ENCODE measurements at regions not wholly inside any gene's neighbourhood (a gene's known extent, or its start where the extent isn't known, plus 50 kb on each side); places are given as distances from the start of the nearest gene placed in this dataset.

- DNase-seq (no peak), ATAC-seq (no peak)
- intact Hi-C loops (cut with DNase I), result no loop called here
- no peaks in the 10 kb centered on the region for H3K36me3 ChIP-seq
- H3K9me3 ChIP-seq, result peaks cover 0 to 9% of the 10 kb centered on the region in 2 donors
- no peak for TF ChIP-seq CTCF (IDR thresholded peaks at IDR 0.05)
- H3K4me1 ChIP-seq, result no peaks in the 10 kb centered on the region
- no peak overlapping the region for H3K27ac ChIP-seq
- H3K27me3 ChIP-seq, result no peaks in the 10 kb centered on the region
- H3K4me3 ChIP-seq, result no peak overlapping the region
Observed at GRCh38 chr2:181324912-181325311, 132.3 kb upstream of the ITGA4 start.

- no peak for TF ChIP-seq CTCF (IDR thresholded peaks at IDR 0.05)
Observed at GRCh38 chr2:181326661-181327060, 130.5 kb upstream of the ITGA4 start.

GRCh38 chr2:181330286-181330685, 126.9 kb upstream of the ITGA4 start:
- TF ChIP-seq CTCF (IDR thresholded peaks at IDR 0.05), result no peak
- no peaks in the 10 kb centered on the region for H3K36me3 ChIP-seq

More at GRCh38 chr2:181326661-181327060, 130.5 kb upstream of the ITGA4 start:
- DNase-seq, result no peak
- Histone ChIP-seq H3K27me3 (no peaks in the 10 kb centered on the region), H3K27ac (no peak overlapping the region), H3K36me3 (no peaks in the 10 kb centered on the region), H3K9me3 (peaks cover 0 to 11% of the 10 kb centered on the region in 2 donors), H3K4me1 (no peaks in the 10 kb centered on the region), H3K4me3 (no peak overlapping the region)
- no peak for ATAC-seq
- intact Hi-C loops (cut with DNase I), result no loop called here

GRCh38 chr2:181332044-181332605, 125.1 kb upstream of the ITGA4 start:
- Histone ChIP-seq H3K4me3 (no peak overlapping the region), H3K27me3 (no peaks in the 10 kb centered on the region), H3K4me1 (no peaks in the 10 kb centered on the region), H3K27ac (no peak overlapping the region), H3K36me3 (no peaks in the 10 kb centered on the region), H3K9me3 (peaks cover 0 to 11% of the 10 kb centered on the region in 2 donors)
- ATAC-seq (no peak), DNase-seq (no peak)
- TF ChIP-seq CTCF (IDR thresholded peaks at IDR 0.05), result no peak
- intact Hi-C loops (cut with DNase I), result no loop called here

More at GRCh38 chr2:181330286-181330685, 126.9 kb upstream of the ITGA4 start:
- DNase-seq (no peak), ATAC-seq (no peak)
- Histone ChIP-seq H3K27ac (no peak overlapping the region), H3K9me3 (peaks cover 0 to 11% of the 10 kb centered on the region in 2 donors), H3K4me3 (no peak overlapping the region), H3K27me3 (no peaks in the 10 kb centered on the region), H3K4me1 (no peaks in the 10 kb centered on the region)
- intact Hi-C loops (cut with DNase I), result no loop called here

GRCh38 chr2:181334158-181334826, 122.9 kb upstream of the ITGA4 start:
- ATAC-seq (no peak), DNase-seq (no peak)
- Histone ChIP-seq H3K36me3 (no peaks in the 10 kb centered on the region), H3K4me3 (no peak overlapping the region), H3K4me1 (no peaks in the 10 kb centered on the region), H3K27me3 (no peaks in the 10 kb centered on the region), H3K27ac (no peak overlapping the region), H3K9me3 (peaks cover 0 to 8% of the 10 kb centered on the region in 2 donors)
- TF ChIP-seq CTCF (IDR thresholded peaks at IDR 0.05), result no peak
- intact Hi-C loops (cut with DNase I), result no loop called here
